Activated T-helper 2 cell treated with anti-CD3 and anti-CD28 coated beads, Interferon-gamma antibody, Interleukin-2, Interleukin-4, amounts not matched to agents 10 μg/mL and 5 μg/mL and 100 μg/mL, durations not matched to agents 14 hours and 24 hours and 36 hours (primary cell): ENCODE measurements at regions not wholly inside any gene's neighbourhood (a gene's known extent, or its start where the extent isn't known, plus 50 kb on each side); places are given as distances from the start of the nearest gene placed in this dataset.
"Not testable (repeated sequence)": the region's sequence is repeated elsewhere in the genome, so short reads cannot be mapped to it uniquely, and the experiment has no call there.

Experiments used
- DNase-seq: peaks from one replicate; pipeline ENCODE4 v3.0.0; 2021; ENCODE audit warnings: low spot score
- H3K27ac Mint-ChIP-seq: one replicate; pipeline ENCODE4 v1.8.0; 2021; ENCODE audit warnings: mixed read lengths
- H3K27me3 Mint-ChIP-seq: one replicate; pipeline ENCODE4 v1.8.0; 2021; ENCODE audit warnings: low read depth, mixed read lengths
- H3K36me3 Mint-ChIP-seq: one replicate; pipeline ENCODE4 v1.8.0; 2021; ENCODE audit warnings: low read depth, mixed read lengths
- H3K4me1 Mint-ChIP-seq: one replicate; pipeline ENCODE4 v1.8.0; 2021; ENCODE audit warnings: low read depth, mixed read lengths
- H3K4me3 Mint-ChIP-seq: one replicate; pipeline ENCODE4 v1.8.0; 2021; ENCODE audit warnings: low read depth, mild to moderate bottlenecking, moderate library complexity, mixed read lengths
- H3K9me3 Mint-ChIP-seq: one replicate; pipeline ENCODE4 v1.8.0; 2021; ENCODE audit warnings: mixed read lengths
- intact Hi-C: fragments of 100-400 bp; cut with micrococcal nuclease; formaldehyde crosslinking; loops from one replicate; pipeline ENCODE4 v1.15.1; 2023

- intact Hi-C loops, result no loop called here
- Mint-ChIP-seq H3K4me3 (no peak overlapping the region), H3K36me3 (no peaks in the 10 kb centered on the region), H3K9me3 (peaks cover 20% of the 10 kb centered on the region), H3K27me3 (no peaks in the 10 kb centered on the region), H3K4me1 (no peaks in the 10 kb centered on the region), H3K27ac (no peak overlapping the region)
- DNase-seq, result no peak
These were observed 664.0 kb upstream of the SGO1 start for GRCh38 chr3:20849975-20850374.

GRCh38 chr3:20846832-20847231 is 660.8 kb upstream of the SGO1 start:
- intact Hi-C loops, result no loop called here
- H3K27me3 Mint-ChIP-seq, result no peaks in the 10 kb centered on the region
- no peak overlapping the region for H3K4me3 Mint-ChIP-seq
- no peak overlapping the region for H3K27ac Mint-ChIP-seq
- H3K9me3 Mint-ChIP-seq, result peaks cover 40% of the 10 kb centered on the region
- no peaks in the 10 kb centered on the region for H3K4me1 Mint-ChIP-seq
- DNase-seq, result no peak
- no peaks in the 10 kb centered on the region for H3K36me3 Mint-ChIP-seq

GRCh38 chr3:20846066-20846465 is 660.1 kb upstream of the SGO1 start:
- no peak overlapping the region for H3K4me3 Mint-ChIP-seq
- no peak overlapping the region for H3K27ac Mint-ChIP-seq
- DNase-seq, result no peak
- peaks cover 40% of the 10 kb centered on the region for H3K9me3 Mint-ChIP-seq
- H3K27me3 Mint-ChIP-seq, result no peaks in the 10 kb centered on the region
- no peaks in the 10 kb centered on the region for H3K36me3 Mint-ChIP-seq
- intact Hi-C loops, result no loop called here
- no peaks in the 10 kb centered on the region for H3K4me1 Mint-ChIP-seq

- H3K4me3 Mint-ChIP-seq, result no peak overlapping the region
- H3K27me3 Mint-ChIP-seq, result no peaks in the 10 kb centered on the region
- DNase-seq, result no peak
- H3K4me1 Mint-ChIP-seq, result no peaks in the 10 kb centered on the region
- H3K36me3 Mint-ChIP-seq, result no peaks in the 10 kb centered on the region
- H3K9me3 Mint-ChIP-seq, result peaks cover 43% of the 10 kb centered on the region
- intact Hi-C loops, result no loop called here
- H3K27ac Mint-ChIP-seq, result no peak overlapping the region
These were observed 658.8 kb upstream of the SGO1 start for GRCh38 chr3:20844851-20845250.

- Mint-ChIP-seq H3K4me1 (no peaks in the 10 kb centered on the region), H3K9me3 (peaks cover 45% of the 10 kb centered on the region), H3K27me3 (no peaks in the 10 kb centered on the region), H3K27ac (no peak overlapping the region), H3K36me3 (no peaks in the 10 kb centered on the region), H3K4me3 (no peak overlapping the region)
- intact Hi-C loops, result no loop called here
- no peak for DNase-seq
These were observed 656.8 kb upstream of the SGO1 start for GRCh38 chr3:20842594-20843436.

- no peaks in the 10 kb centered on the region for H3K27me3 Mint-ChIP-seq
- H3K36me3 Mint-ChIP-seq, result no peaks in the 10 kb centered on the region
- intact Hi-C loops, result no loop called here
- H3K4me1 Mint-ChIP-seq, result no peaks in the 10 kb centered on the region
- H3K9me3 Mint-ChIP-seq, result peaks cover 41% of the 10 kb centered on the region
- no peak overlapping the region for H3K27ac Mint-ChIP-seq
- DNase-seq, result no peak
- no peak overlapping the region for H3K4me3 Mint-ChIP-seq
These were observed 656.0 kb upstream of the SGO1 start for GRCh38 chr3:20842002-20842401.

- intact Hi-C loops, result no loop called here
- no peaks in the 10 kb centered on the region for H3K27me3 Mint-ChIP-seq
- H3K4me1 Mint-ChIP-seq, result no peaks in the 10 kb centered on the region
- peaks cover 49% of the 10 kb centered on the region for H3K9me3 Mint-ChIP-seq
- no peak for DNase-seq
- H3K4me3 Mint-ChIP-seq, result no peak overlapping the region
- H3K27ac Mint-ChIP-seq, result no peak overlapping the region
- no peaks in the 10 kb centered on the region for H3K36me3 Mint-ChIP-seq
These were observed 651.8 kb upstream of the SGO1 start for GRCh38 chr3:20837676-20838302.

GRCh38 chr3:20836801-20837200 is 650.8 kb upstream of the SGO1 start:
- no peak overlapping the region for H3K4me3 Mint-ChIP-seq
- H3K27ac Mint-ChIP-seq, result no peak overlapping the region
- no peaks in the 10 kb centered on the region for H3K27me3 Mint-ChIP-seq
- H3K9me3 Mint-ChIP-seq, result peaks cover 48% of the 10 kb centered on the region
- H3K4me1 Mint-ChIP-seq, result no peaks in the 10 kb centered on the region
- no peak for DNase-seq
- intact Hi-C loops, result no loop called here
- no peaks in the 10 kb centered on the region for H3K36me3 Mint-ChIP-seq

GRCh38 chr3:20832963-20833362 is 647.0 kb upstream of the SGO1 start:
- H3K9me3 Mint-ChIP-seq, result peaks cover 35% of the 10 kb centered on the region
- no peak overlapping the region for H3K27ac Mint-ChIP-seq
- H3K4me1 Mint-ChIP-seq, result no peaks in the 10 kb centered on the region
- DNase-seq, result no peak
- no peaks in the 10 kb centered on the region for H3K36me3 Mint-ChIP-seq
- no peaks in the 10 kb centered on the region for H3K27me3 Mint-ChIP-seq
- intact Hi-C loops, result no loop called here
- H3K4me3 Mint-ChIP-seq, result no peak overlapping the region

GRCh38 chr3:20822251-20822650 is 636.2 kb upstream of the SGO1 start:
- Mint-ChIP-seq H3K27me3 (no peaks in the 10 kb centered on the region), H3K4me3 (no peak overlapping the region), H3K9me3 (peaks cover 54% of the 10 kb centered on the region), H3K36me3 (no peaks in the 10 kb centered on the region), H3K27ac (no peak overlapping the region), H3K4me1 (no peaks in the 10 kb centered on the region)
- DNase-seq, result no peak
- intact Hi-C loops, result no loop called here

GRCh38 chr3:20820872-20821271 is 634.9 kb upstream of the SGO1 start:
- intact Hi-C loops, H3K4me1 Mint-ChIP-seq, H3K27me3 Mint-ChIP-seq, DNase-seq, H3K27ac Mint-ChIP-seq, H3K4me3 Mint-ChIP-seq, H3K36me3 Mint-ChIP-seq: not testable (repeated sequence)
- H3K9me3 Mint-ChIP-seq, result peaks cover 53% of the 10 kb centered on the region

GRCh38 chr3:20811631-20812030 is 625.6 kb upstream of the SGO1 start:
- Mint-ChIP-seq H3K36me3 (no peaks in the 10 kb centered on the region), H3K4me3 (no peak overlapping the region)

GRCh38 chr3:20811006-20811405 is 625.0 kb upstream of the SGO1 start:
- intact Hi-C loops, result no loop called here
- no peak overlapping the region for H3K27ac Mint-ChIP-seq
- no peaks in the 10 kb centered on the region for H3K4me1 Mint-ChIP-seq
- H3K36me3 Mint-ChIP-seq, result no peaks in the 10 kb centered on the region
- no peak for DNase-seq
- peaks cover 24% of the 10 kb centered on the region for H3K9me3 Mint-ChIP-seq
- no peak overlapping the region for H3K4me3 Mint-ChIP-seq
- no peaks in the 10 kb centered on the region for H3K27me3 Mint-ChIP-seq

More at GRCh38 chr3:20811631-20812030, 625.6 kb upstream of the SGO1 start:
- H3K27ac Mint-ChIP-seq, result no peak overlapping the region
- H3K9me3 Mint-ChIP-seq, result peaks cover 24% of the 10 kb centered on the region
- no peaks in the 10 kb centered on the region for H3K27me3 Mint-ChIP-seq
- DNase-seq, result no peak
- intact Hi-C loops, result no loop called here
- no peaks in the 10 kb centered on the region for H3K4me1 Mint-ChIP-seq
